Breast epithelium (tissue), 4 donors: ENCODE measurements at regions not wholly inside any gene's neighbourhood (a gene's known extent, or its start where the extent isn't known, plus 50 kb on each side); places are given as distances from the start of the nearest gene placed in this dataset.

Experiments used
- DNase-seq, 2 donors: peaks; one replicate each; pipeline ENCODE4 v3.0.0-alpha.2; 2019; ENCODE audit warnings: low spot score in 2 of 2
- H3K27ac ChIP-seq, 2 donors: fragments of 200-600 bp; sonication (generic) in 1 of 2; one replicate each; pipeline ENCODE4 v1.5.1; 2016 to 2019; ENCODE audit warnings: mild to moderate bottlenecking in 1 of 2
- H3K27me3 ChIP-seq, 2 donors: fragments of 200-600 bp; sonication (generic) in 1 of 2; one replicate each; pipeline versions ENCODE4 v1.5.1 to v1.6.0; 2017 to 2019; ENCODE audit warnings: control low read depth in 1 of 2, mild to moderate bottlenecking in 1 of 2
- H3K36me3 ChIP-seq: fragments of 200-600 bp; one replicate; pipeline ENCODE4 v1.5.1; 2019
- H3K4me1 ChIP-seq, 2 donors: fragments of 200-600 bp; sonication (generic); one replicate each; pipeline ENCODE4 v1.5.1; 2016 to 2019; ENCODE audit warnings: control low read depth in 1 of 2
- H3K4me3 ChIP-seq, 3 donors: fragments of 200-600 bp; sonication (generic); 1 replicate in 2 of 3; 2 replicates in 1 of 3; pipeline ENCODE4 v1.5.1; 2016 to 2019; ENCODE audit warnings: mild to moderate bottlenecking in 3 of 3, moderate library complexity in 2 of 3
- H3K9me3 ChIP-seq, 2 donors: fragments of 200-600 bp; sonication (generic) in 1 of 2; one replicate each; pipeline ENCODE4 v1.5.1; 2016 to 2019; ENCODE audit warnings: control low read depth in 1 of 2
- CTCF ChIP-seq, 3 donors: fragments of 450-650 bp; IDR thresholded peaks; one replicate each; pipeline ENCODE4 v1.5.1; 2016 to 2017; ENCODE audit warnings: antibody characterized with exemption in 3 of 3, mild to moderate bottlenecking in 3 of 3, moderate library complexity in 3 of 3
- POLR2A ChIP-seq: fragments of 450-650 bp; IDR thresholded peaks from one replicate; pipeline ENCODE4 v1.6.1; 2016; ENCODE audit warnings: antibody characterized with exemption, mild to moderate bottlenecking, moderate library complexity
- POLR2AphosphoS5 ChIP-seq, 3 donors: sonication (generic); formaldehyde crosslinking; IDR thresholded peaks; one replicate each; pipeline ENCODE4 v1.6.1; 2017; ENCODE audit warnings: antibody characterized with exemption in 3 of 3
- intact Hi-C: fragments of 100-400 bp; cut with DNase I; formaldehyde crosslinking; loops from one replicate; pipeline ENCODE4 v1.15.1; 2023; ENCODE audit warnings: low total_unique reads

- Histone ChIP-seq H3K27ac (no peak overlapping the region), H3K4me1 (no peaks in the 10 kb centered on the region), H3K36me3 (no peaks in the 10 kb centered on the region), H3K27me3 (no peaks in the 10 kb centered on the region), H3K4me3 (no peak overlapping the region), H3K9me3 (no peaks in the 10 kb centered on the region)
- intact Hi-C loops: no loop called here
- TF ChIP-seq POLR2A (no peak), CTCF (IDR thresholded peaks at IDR 0.05) (no peak), POLR2AphosphoS5 (IDR thresholded peaks at IDR 0.05) (no peak)
- DNase-seq: no peak
Measured at GRCh38 chr11:25537393-25537792, 794.5 kb upstream of the ANO3 start.

GRCh38 chr11:25547292-25547691, 784.6 kb upstream of the ANO3 start:
- intact Hi-C loops: no loop called here

GRCh38 chr11:25562417-25562816, 769.5 kb upstream of the ANO3 start:
- no peaks in the 10 kb centered on the region for H3K9me3 ChIP-seq
- no peak overlapping the region for H3K27ac ChIP-seq
- DNase-seq: no peak
- H3K27me3 ChIP-seq: no peaks in the 10 kb centered on the region
- no peaks in the 10 kb centered on the region for H3K36me3 ChIP-seq
- H3K4me1 ChIP-seq: no peaks in the 10 kb centered on the region
- TF ChIP-seq POLR2AphosphoS5 (IDR thresholded peaks at IDR 0.05) (no peak), POLR2A (no peak), CTCF (IDR thresholded peaks at IDR 0.05) (no peak)
- intact Hi-C loops: no loop called here
- H3K4me3 ChIP-seq: no peak overlapping the region

More at GRCh38 chr11:25547292-25547691, 784.6 kb upstream of the ANO3 start:
- no peaks in the 10 kb centered on the region for H3K27me3 ChIP-seq
- no peaks in the 10 kb centered on the region for H3K36me3 ChIP-seq
- H3K27ac ChIP-seq: no peak overlapping the region
- no peaks in the 10 kb centered on the region for H3K4me1 ChIP-seq
- DNase-seq: no peak
- H3K4me3 ChIP-seq: no peak overlapping the region
- H3K9me3 ChIP-seq: no peaks in the 10 kb centered on the region
- TF ChIP-seq POLR2AphosphoS5 (IDR thresholded peaks at IDR 0.05) (no peak), POLR2A (no peak), CTCF (IDR thresholded peaks at IDR 0.05) (no peak)

GRCh38 chr11:25565846-25566245, 766.1 kb upstream of the ANO3 start:
- Histone ChIP-seq H3K36me3 (no peaks in the 10 kb centered on the region), H3K27me3 (no peaks in the 10 kb centered on the region), H3K4me3 (no peak overlapping the region), H3K27ac (peak overlapping the region in 1 of 2 donors; percentile 90), H3K9me3 (no peaks in the 10 kb centered on the region), H3K4me1 (no peaks in the 10 kb centered on the region)
- no peak for DNase-seq
- intact Hi-C loops: no loop called here
- TF ChIP-seq POLR2AphosphoS5 (IDR thresholded peaks at IDR 0.05) (no peak), CTCF (IDR thresholded peaks at IDR 0.05) (no peak), POLR2A (no peak)

GRCh38 chr11:25566298-25567200, 765.4 kb upstream of the ANO3 start:
- H3K4me3 ChIP-seq: no peak overlapping the region
- H3K4me1 ChIP-seq: no peaks in the 10 kb centered on the region
- H3K27me3 ChIP-seq: no peaks in the 10 kb centered on the region
- peak in 1 of 2 donors; percentile 20 for DNase-seq
- TF ChIP-seq CTCF (IDR thresholded peaks at IDR 0.05): no peak
- peak in 1 of 3 donors; percentile 23 for TF ChIP-seq POLR2AphosphoS5 (IDR thresholded peaks at IDR 0.05)
- H3K36me3 ChIP-seq: no peaks in the 10 kb centered on the region
- peak overlapping the region in 1 of 2 donors; percentile 90 for H3K27ac ChIP-seq
- intact Hi-C loops: no loop called here
- H3K9me3 ChIP-seq: no peaks in the 10 kb centered on the region
